ENCODE measurements at regions not wholly inside any gene's neighbourhood (a gene's known extent, or its start where the extent isn't known, plus 50 kb on each side); places are given as distances from the start of the nearest gene placed in this dataset.

DNA sequence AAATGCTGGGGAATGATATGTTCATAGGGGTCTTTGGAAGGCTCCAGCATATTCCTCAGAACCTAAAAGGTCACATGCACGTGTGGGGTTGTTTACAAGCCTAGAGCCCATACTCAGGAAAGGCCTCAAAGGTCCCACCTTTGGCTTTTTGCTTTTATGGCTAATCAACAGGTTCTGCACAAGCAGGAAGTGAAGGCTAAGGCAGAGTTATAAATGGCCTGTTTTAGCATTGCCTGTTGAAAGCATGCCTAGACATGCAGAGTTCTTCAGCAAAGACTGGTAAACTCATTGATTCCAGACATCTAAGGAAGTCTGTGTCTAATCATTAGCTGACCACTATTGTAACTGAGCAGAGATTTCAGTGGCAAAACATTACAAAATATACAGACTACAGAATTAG is 198.3 kb downstream of the KCNRG start:
- TF ChIP-seq TOX (CRISPR knock-in tag; IDR thresholded peaks at IDR 0.05; ENCODE audit: borderline replicate concordance) (no peak), CSDC2 (CRISPR knock-in tag; IDR thresholded peaks at IDR 0.05) (no peak), ZFP30 (CRISPR knock-in tag; IDR thresholded peaks at IDR 0.05) (no peak), RARB (CRISPR knock-in tag; IDR thresholded peaks at IDR 0.05) (no peak), ZNF565 (CRISPR knock-in tag; conservative IDR thresholded peaks at IDR 0.05; ENCODE audit: low read depth) (no peak), PPARA (CRISPR knock-in tag; IDR thresholded peaks at IDR 0.05; ENCODE audit: borderline replicate concordance) (no peak), ARNTL (CRISPR knock-in tag; IDR thresholded peaks at IDR 0.05; ENCODE audit: borderline replicate concordance, low read depth) (no peak), GLIS3 (CRISPR knock-in tag; IDR thresholded peaks at IDR 0.05) (no peak), ZFP3 (CRISPR knock-in tag; IDR thresholded peaks at IDR 0.05) (no peak), TCF4 (CRISPR knock-in tag; IDR thresholded peaks at IDR 0.05; ENCODE audit: borderline replicate concordance) (no peak), ISL1 (CRISPR knock-in tag; IDR thresholded peaks at IDR 0.05) (no peak)
- TF ChIP-seq, protein P1, sequence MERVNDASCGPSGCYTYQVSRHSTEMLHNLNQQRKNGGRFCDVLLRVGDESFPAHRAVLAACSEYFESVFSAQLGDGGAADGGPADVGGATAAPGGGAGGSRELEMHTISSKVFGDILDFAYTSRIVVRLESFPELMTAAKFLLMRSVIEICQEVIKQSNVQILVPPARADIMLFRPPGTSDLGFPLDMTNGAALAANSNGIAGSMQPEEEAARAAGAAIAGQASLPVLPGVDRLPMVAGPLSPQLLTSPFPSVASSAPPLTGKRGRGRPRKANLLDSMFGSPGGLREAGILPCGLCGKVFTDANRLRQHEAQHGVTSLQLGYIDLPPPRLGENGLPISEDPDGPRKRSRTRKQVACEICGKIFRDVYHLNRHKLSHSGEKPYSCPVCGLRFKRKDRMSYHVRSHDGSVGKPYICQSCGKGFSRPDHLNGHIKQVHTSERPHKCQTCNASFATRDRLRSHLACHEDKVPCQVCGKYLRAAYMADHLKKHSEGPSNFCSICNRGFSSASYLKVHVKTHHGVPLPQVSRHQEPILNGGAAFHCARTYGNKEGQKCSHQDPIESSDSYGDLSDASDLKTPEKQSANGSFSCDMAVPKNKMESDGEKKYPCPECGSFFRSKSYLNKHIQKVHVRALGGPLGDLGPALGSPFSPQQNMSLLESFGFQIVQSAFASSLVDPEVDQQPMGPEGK (CRISPR knock-in tag; IDR thresholded peaks at IDR 0.05; ENCODE audit: borderline replicate concordance): no peak
- TF ChIP-seq, protein P2, sequence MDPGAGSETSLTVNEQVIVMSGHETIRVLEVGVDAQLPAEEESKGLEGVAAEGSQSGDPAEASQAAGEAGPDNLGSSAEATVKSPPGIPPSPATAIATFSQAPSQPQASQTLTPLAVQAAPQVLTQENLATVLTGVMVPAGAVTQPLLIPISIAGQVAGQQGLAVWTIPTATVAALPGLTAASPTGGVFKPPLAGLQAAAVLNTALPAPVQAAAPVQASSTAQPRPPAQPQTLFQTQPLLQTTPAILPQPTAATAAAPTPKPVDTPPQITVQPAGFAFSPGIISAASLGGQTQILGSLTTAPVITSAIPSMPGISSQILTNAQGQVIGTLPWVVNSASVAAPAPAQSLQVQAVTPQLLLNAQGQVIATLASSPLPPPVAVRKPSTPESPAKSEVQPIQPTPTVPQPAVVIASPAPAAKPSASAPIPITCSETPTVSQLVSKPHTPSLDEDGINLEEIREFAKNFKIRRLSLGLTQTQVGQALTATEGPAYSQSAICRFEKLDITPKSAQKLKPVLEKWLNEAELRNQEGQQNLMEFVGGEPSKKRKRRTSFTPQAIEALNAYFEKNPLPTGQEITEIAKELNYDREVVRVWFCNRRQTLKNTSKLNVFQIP (CRISPR knock-in tag; IDR thresholded peaks at IDR 0.05; ENCODE audit: borderline replicate concordance, low read depth): no peak
- TF ChIP-seq, protein P3, sequence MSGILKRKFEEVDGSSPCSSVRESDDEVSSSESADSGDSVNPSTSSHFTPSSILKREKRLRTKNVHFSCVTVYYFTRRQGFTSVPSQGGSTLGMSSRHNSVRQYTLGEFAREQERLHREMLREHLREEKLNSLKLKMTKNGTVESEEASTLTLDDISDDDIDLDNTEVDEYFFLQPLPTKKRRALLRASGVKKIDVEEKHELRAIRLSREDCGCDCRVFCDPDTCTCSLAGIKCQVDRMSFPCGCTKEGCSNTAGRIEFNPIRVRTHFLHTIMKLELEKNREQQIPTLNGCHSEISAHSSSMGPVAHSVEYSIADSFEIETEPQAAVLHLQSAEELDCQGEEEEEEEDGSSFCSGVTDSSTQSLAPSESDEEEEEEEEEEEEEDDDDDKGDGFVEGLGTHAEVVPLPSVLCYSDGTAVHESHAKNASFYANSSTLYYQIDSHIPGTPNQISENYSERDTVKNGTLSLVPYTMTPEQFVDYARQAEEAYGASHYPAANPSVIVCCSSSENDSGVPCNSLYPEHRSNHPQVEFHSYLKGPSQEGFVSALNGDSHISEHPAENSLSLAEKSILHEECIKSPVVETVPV (CRISPR knock-in tag; IDR thresholded peaks at IDR 0.05): no peak
- ATAC-seq: no peak

DNA sequence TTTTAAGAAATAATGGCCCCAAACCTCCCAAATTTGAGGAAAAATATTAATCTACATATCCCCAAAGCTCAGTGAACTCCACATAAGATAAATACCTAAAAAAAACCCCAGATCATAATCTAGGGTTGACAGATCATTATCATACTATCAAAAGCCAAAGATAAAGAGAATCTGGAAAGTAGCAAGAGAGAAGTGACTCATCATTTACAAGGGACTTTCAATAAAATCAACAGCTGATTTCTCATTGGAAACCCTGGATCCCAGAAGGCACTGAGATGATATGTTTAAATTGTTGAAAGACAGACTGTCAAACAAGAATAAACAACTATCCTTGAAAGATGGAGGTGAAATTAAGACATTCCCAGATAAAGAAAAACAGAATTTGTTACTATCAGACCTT is 199.3 kb downstream of the KCNRG start:
- TF ChIP-seq BACH2 (CRISPR knock-in tag; IDR thresholded peaks at IDR 0.05; ENCODE audit: borderline replicate concordance): no peak
- no peak for TF ChIP-seq SNAI2 (CRISPR knock-in tag; IDR thresholded peaks at IDR 0.05)
- TF ChIP-seq OSR1 (CRISPR knock-in tag; IDR thresholded peaks at IDR 0.05): no peak
- TF ChIP-seq ARNTL (CRISPR knock-in tag; IDR thresholded peaks at IDR 0.05; ENCODE audit: borderline replicate concordance, low read depth): no peak
- TF ChIP-seq ISL1 (CRISPR knock-in tag; IDR thresholded peaks at IDR 0.05): no peak
- no peak for TF ChIP-seq PPARA (CRISPR knock-in tag; IDR thresholded peaks at IDR 0.05; ENCODE audit: borderline replicate concordance)
- TF ChIP-seq, protein P3 (CRISPR knock-in tag; IDR thresholded peaks at IDR 0.05): no peak
- TF ChIP-seq, protein P4, sequence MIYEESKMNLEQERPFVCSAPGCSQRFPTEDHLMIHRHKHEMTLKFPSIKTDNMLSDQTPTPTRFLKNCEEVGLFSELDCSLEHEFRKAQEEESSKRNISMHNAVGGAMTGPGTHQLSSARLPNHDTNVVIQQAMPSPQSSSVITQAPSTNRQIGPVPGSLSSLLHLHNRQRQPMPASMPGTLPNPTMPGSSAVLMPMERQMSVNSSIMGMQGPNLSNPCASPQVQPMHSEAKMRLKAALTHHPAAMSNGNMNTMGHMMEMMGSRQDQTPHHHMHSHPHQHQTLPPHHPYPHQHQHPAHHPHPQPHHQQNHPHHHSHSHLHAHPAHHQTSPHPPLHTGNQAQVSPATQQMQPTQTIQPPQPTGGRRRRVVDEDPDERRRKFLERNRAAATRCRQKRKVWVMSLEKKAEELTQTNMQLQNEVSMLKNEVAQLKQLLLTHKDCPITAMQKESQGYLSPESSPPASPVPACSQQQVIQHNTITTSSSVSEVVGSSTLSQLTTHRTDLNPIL (CRISPR knock-in tag; IDR thresholded peaks at IDR 0.05; ENCODE audit: low read depth): no peak
- no peak for TF ChIP-seq CSDC2 (CRISPR knock-in tag; IDR thresholded peaks at IDR 0.05)
- TF ChIP-seq ZNF70 (CRISPR knock-in tag; IDR thresholded peaks at IDR 0.05): no peak
- TF ChIP-seq ZFP30 (CRISPR knock-in tag; IDR thresholded peaks at IDR 0.05): no peak
- no peak for TF ChIP-seq ZFP3 (CRISPR knock-in tag; IDR thresholded peaks at IDR 0.05)
- no peak for TF ChIP-seq ESRRG (CRISPR knock-in tag; IDR thresholded peaks at IDR 0.05)
- TF ChIP-seq ZC3H10 (CRISPR knock-in tag; IDR thresholded peaks at IDR 0.05): no peak
- no peak for TF ChIP-seq TOX (CRISPR knock-in tag; IDR thresholded peaks at IDR 0.05; ENCODE audit: borderline replicate concordance)
- no peak for TF ChIP-seq TCF4 (CRISPR knock-in tag; IDR thresholded peaks at IDR 0.05; ENCODE audit: borderline replicate concordance)
- TF ChIP-seq ZNF565 (CRISPR knock-in tag; conservative IDR thresholded peaks at IDR 0.05; ENCODE audit: low read depth): no peak

DNA sequence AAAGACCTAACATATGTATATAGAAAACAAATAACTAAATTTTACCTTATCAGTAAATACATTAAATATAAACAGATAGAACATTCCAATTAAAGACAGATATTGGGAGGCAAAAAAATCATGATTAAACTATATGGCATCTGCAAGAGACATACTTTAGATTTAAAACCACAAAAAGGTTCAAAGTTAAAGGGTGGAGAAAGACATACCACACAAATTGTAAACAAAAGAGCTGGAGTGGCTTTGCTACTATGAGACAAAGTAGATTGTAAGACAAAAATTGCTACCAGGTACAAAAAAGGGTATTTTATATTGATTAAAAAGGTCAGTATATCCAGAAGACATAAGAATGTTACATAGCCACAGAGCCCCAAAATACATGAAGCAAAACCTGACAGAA is 200.2 kb downstream of the KCNRG start:
- TF ChIP-seq ZC3H10 (CRISPR knock-in tag; IDR thresholded peaks at IDR 0.05): no peak
- no peak for TF ChIP-seq ZNF8 (CRISPR knock-in tag; IDR thresholded peaks at IDR 0.05)
- no peak for TF ChIP-seq ZFP30 (CRISPR knock-in tag; IDR thresholded peaks at IDR 0.05)
- TF ChIP-seq ZNF70 (CRISPR knock-in tag; IDR thresholded peaks at IDR 0.05): no peak
- TF ChIP-seq BACH2 (CRISPR knock-in tag; IDR thresholded peaks at IDR 0.05; ENCODE audit: borderline replicate concordance): no peak
- no peak for TF ChIP-seq TOX (CRISPR knock-in tag; IDR thresholded peaks at IDR 0.05; ENCODE audit: borderline replicate concordance)
- TF ChIP-seq, protein P2 (CRISPR knock-in tag; IDR thresholded peaks at IDR 0.05; ENCODE audit: borderline replicate concordance, low read depth): no peak
- no peak for TF ChIP-seq ZFP3 (CRISPR knock-in tag; IDR thresholded peaks at IDR 0.05)
- no peak for TF ChIP-seq RARB (CRISPR knock-in tag; IDR thresholded peaks at IDR 0.05)
- TF ChIP-seq, protein P3 (CRISPR knock-in tag; IDR thresholded peaks at IDR 0.05): no peak
- no peak for TF ChIP-seq ISL1 (CRISPR knock-in tag; IDR thresholded peaks at IDR 0.05)
- no peak for TF ChIP-seq CSDC2 (CRISPR knock-in tag; IDR thresholded peaks at IDR 0.05)
- no peak for TF ChIP-seq ARNTL (CRISPR knock-in tag; IDR thresholded peaks at IDR 0.05; ENCODE audit: borderline replicate concordance, low read depth)

More for the DNA sequence above, 199.3 kb downstream of the KCNRG start:
- ATAC-seq: no peak

More for the DNA sequence above, 200.2 kb downstream of the KCNRG start:
- ATAC-seq: no peak

Measured in SK-N-SH treated with all-trans-retinoic acid at 6 μM for 48 hours (cell line).